Suppressor macrophage treated with lipopolysaccharide for 1 hour (primary cell): ENCODE measurements at regions not wholly inside any gene's neighbourhood (a gene's known extent, or its start where the extent isn't known, plus 50 kb on each side); places are given as distances from the start of the nearest gene placed in this dataset.

Experiments used
- DNase-seq, 3 donors: peaks; one replicate each; pipeline ENCODE4 v3.0.0-alpha.2; 2020 to 2022

DNA sequence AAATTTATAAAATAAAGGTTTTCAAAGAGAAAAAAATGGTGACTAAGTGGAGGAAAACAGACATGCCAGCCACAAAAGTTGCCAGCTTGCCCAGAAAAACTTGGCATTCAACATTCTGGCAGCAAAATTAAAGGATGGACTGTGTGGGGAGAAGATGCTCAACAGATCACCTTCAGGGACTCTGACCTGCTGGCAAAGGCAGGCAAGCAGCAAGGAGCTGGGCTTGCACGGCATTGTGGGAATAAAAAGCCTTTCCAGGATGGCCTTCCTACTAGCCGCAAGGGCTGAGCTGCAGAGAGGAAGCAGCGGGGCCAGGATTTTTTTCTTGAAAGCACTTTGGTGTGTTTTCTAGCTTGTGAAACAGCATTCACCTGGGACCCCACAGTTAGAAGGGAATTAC, 101.9 kb upstream of the CACNA2D3 start:
- no peak for DNase-seq

DNA sequence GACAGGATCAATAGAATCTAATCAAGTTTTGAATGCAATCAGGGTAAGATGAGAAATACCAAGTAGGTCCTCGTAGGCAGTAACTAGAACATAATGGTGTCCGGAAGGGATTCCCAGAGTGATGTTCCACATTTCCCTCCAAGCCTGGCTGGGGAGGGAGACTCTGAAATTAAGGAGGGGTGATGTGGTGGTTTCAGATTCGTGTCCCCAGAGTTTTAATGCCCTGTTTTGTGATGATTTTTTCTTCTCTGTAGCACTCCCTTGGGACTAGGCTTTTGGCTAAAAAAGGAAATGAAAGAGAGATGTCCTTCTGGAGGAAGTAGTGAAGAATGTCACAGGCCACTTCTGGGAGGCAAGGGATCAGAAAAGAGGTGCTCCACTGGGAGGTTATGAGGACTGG, 108.3 kb upstream of the CACNA2D3 start:
- DNase-seq: no peak

DNA sequence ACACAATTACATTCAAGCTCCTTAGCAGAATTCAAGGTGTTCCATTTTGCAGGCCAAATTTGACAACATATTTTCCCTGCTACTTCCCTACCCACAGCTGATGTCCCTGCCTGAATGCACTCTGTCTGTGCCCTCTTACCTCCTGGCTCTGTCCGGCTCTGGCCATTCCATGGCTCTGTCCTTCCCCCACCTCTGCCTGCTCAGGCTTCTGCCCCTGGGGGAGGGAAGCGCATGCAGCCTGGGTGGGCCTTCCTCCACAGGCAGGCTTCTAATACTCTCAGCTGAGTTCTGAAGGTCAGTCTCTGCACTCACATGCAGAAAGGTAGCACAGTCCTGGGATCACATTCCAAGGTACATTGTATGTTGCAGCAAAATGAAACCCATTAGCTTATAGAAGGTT, 113.6 kb upstream of the CACNA2D3 start:
- no peak for DNase-seq

- DNase-seq: no peak
Measured at GRCh38 chr3:54008099-54008498, 114.3 kb upstream of the CACNA2D3 start.

DNA sequence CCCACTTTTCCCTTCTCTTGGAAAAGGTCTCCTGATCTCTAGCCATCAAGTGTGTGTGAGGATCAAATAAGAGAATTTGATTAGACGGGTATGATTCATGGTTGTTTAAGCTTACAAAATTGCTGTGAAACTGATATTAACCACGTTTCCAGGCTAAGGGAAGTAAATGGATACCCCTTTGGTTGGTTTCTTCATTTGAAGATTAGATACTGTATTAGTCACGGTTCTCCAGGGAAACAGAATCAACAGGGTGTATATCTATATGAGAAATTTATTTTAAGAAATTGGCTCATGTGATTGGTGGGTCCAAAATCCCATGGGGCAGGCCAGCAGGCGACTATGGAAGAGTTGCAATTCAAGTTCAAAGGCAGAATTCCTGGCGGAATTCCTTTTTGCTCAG, 112.7 kb upstream of the SELENOK start:
- DNase-seq: no peak

DNA sequence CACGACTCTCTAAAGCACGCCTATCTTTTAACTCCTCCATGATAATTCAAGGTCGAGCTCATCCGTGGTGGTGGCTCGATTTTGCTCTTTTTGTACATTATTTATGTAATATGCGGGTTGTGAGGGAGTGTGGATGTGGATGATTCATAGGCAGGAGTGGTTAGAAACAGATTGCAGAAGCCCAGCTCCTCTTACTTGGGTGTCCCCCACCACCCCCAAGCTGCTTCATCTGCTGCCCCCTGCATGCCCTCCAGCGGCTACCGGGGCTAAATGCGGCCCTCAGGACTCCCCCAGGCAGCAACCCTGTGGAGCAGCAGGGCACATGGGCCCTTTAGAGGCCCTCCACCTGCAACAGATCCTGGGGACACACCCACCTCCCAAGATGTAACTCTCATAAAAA, 111.5 kb upstream of the SELENOK start:
- DNase-seq: no peak

GRCh38 chr3:53999725-54000124, 108.1 kb upstream of the SELENOK start:
- DNase-seq: no peak

- no peak for DNase-seq
Measured at GRCh38 chr3:53998980-53999379, 107.3 kb upstream of the SELENOK start.

- no peak for DNase-seq
Measured at GRCh38 chr3:53997476-53997875, 105.8 kb upstream of the SELENOK start.

GRCh38 chr3:53996141-53996874, 104.6 kb upstream of the SELENOK start:
- peak in 2 of 3 donors; percentile 7 to 15 for DNase-seq

- DNase-seq: no peak
Measured at GRCh38 chr3:53994986-53995603, 103.4 kb upstream of the SELENOK start.

- no peak for DNase-seq
Measured at GRCh38 chr3:53991240-53991639, 99.6 kb upstream of the SELENOK start.

- no peak for DNase-seq
Measured at GRCh38 chr3:53989946-53990345, 98.3 kb upstream of the SELENOK start.

DNA sequence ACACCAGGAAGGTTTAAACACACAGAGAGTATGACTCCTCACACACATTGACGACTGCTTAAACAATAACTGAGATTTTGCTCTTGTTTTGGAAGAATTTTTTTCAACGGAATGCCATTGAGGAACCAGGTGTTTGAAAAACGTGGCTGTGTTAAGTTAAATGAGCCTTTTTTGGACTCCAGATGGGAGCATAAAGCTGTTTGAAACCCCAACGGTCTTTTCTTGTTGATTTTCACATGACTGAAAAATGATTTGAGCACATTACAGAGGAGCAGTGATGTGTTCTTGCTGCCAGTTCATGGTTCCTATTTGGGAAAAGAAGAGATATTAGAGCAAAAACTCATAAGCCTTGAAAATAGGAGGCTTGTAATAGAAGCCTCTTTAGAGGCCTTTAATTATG, 97.8 kb upstream of the SELENOK start:
- DNase-seq: no peak

DNA sequence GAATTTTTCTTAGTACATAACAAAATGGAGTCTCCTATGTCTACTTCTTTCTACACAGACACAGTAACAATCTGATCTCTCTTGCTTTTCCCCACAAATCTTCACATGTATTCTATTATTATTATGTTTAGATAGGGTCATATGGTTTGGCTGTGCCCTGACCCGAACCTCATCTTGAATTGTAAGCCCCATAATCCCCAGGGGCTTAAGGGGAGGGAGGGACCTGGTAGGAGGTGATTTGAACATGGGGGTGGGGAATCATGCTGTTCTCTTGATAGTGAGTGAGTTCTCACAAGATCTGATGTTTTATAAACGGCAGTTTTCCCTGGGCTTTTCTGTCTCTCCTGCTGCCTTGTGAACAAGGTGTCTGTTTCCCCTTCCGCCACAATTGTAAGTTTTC, 86.7 kb upstream of the SELENOK start:
- DNase-seq: no peak

DNA sequence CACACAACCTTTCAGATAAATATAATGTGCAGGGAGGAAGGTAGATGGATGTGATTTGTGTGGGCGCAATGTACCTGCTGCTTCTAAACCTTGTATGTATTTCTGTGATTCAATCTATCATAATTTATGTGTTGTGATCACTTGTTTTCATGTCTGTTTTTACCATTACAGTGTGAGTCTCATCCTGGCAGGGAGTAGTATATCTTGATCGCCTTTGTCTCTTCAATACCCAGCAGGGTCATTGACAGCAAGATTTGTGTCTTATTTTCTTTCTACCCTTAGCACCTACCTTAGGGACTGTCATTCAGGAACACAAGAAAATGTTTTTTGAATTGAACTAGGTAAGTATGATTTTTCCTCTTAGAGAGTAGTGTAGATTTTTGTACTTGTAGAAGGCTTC, 83.7 kb upstream of the SELENOK start:
- no peak for DNase-seq

- no peak for DNase-seq
Measured at GRCh38 chr3:53974324-53974723, 82.7 kb upstream of the SELENOK start.

DNA sequence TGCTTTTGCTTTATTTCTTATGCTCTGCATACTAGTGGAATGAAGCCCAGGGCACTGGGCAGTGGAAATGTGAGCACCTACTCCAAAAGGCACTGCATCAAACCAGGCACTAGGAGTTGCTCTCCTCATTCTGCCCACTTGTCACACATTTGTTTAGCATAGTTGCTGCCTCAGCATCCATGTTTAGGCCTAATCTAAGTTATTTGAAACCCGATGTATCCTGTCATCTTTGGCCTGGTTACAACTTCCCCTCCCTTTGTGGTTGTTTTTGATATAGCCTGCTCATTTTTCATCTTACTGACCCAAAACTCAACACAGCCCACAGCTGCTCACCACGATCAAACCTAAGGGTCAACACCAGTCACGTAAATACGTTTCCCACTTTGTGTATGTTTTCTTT, 82.2 kb upstream of the SELENOK start:
- DNase-seq: no peak

DNA sequence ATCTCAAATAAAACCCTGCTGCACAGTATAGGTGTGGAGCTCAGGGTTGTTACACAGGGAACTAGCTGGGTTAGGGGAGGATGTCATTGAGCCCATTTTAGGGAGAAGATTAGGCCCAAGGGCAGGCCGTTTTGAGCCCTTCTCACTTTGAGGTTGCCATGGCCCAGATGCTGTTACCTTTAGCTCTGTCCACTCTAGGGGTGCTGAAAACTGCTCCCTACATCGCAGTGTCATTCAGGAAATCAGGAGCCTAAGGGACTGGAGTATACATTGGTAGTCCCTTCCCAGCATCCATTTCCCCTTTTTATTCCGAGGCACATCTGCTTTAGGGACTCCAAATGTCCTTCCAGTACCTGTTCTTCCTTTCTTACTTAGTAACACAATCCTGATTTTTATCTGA, 79.0 kb upstream of the SELENOK start:
- no peak for DNase-seq

DNA sequence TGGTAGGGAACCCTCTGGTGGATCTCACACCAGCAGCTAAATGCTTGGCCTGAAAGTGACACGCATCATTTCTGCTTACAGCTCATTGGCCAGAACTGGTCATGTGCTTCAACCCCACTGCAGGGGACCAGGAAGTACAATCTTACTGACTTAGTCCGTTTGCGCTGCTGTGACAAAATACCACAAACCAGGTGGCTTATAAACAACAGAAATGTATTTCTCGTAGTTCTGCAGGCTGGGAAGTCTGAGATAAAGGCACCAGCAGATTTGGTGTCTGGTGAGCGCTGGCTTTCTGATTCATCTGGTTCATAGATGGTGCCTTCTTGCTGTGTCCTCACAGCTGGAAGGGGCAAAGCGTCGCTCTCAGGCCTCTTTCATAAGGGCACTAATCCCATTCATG, 77.4 kb upstream of the SELENOK start:
- no peak for DNase-seq

DNA sequence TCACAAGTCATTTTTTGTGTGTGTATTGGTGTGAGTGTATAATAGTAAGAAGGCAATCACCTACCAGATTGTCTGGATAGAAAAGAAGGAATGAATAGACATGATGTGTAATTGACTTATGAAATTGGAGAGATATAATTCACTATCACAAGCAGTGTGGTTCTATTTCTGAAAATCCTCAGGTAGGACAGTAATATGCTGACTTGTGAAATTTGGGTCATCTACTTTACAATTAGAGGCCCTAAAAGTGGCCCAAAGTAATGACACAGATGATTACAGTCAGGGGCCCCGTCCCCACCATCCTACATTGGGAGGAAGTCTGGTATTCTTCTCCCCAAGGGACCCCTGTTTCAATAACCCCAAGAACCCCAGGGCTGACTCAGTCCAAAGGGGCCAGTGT, 73.6 kb upstream of the SELENOK start:
- DNase-seq: no peak

DNA sequence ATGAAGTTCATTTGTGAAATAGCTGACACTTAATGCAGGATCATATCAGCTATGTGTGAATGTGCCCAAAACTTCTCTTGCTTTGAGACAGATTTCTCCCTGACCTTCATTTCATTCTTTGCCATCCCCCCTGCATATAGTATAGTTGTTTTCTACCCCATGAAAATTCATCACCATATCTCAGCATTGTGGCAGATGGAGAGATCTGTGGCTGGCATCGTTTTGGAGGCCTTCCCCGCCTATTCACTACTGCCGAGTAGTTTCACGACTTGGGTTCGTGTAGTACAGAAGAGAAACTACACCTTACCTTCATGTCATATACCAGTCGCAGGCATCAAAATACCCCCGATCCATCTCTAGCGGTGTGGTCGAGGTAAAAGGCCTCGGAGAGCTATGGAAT, 66.2 kb upstream of the SELENOK start:
- DNase-seq: no peak

- no peak for DNase-seq
Measured at GRCh38 chr3:53956586-53956985, 64.9 kb upstream of the SELENOK start.

GRCh38 chr3:53949541-53949940, 57.9 kb upstream of the SELENOK start:
- no peak for DNase-seq

- DNase-seq: no peak
Measured at GRCh38 chr3:53948174-53948573, 56.5 kb upstream of the SELENOK start.
